GM23338 (cell line): ENCODE measurements at regions not wholly inside any gene's neighbourhood (a gene's known extent, or its start where the extent isn't known, plus 50 kb on each side); places are given as distances from the start of the nearest gene placed in this dataset.

Experiments
- ATAC-seq: fragments of 200-7000 bp; cut with Tn5 transposase; 3 replicates; pipeline ENCODE4 v1.9.1; 2020
- DNase-seq: peaks from one replicate; pipeline ENCODE4 v3.0.0-alpha.2; 2015; ENCODE audit warnings: low spot score
- H2AFZ ChIP-seq: fragments of 200-600 bp; sonication (generic); 2 replicates; pipeline ENCODE4 v1.8.0; 2016; ENCODE audit warnings: antibody characterized with exemption, mild to moderate bottlenecking, moderate library complexity
- H3F3A ChIP-seq: fragments of 200-600 bp; sonication (generic); replicated peaks from 2 replicates; pipeline ENCODE4 v1.8.0; 2017; ENCODE audit warnings: antibody characterized with exemption, mixed run types, low read depth
- H3K27ac ChIP-seq: fragments of 200-600 bp; sonication (generic); 2 replicates; pipeline ENCODE4 v1.6.1; 2016; ENCODE audit warnings: low read depth
- H3K27me3 ChIP-seq: fragments of 200-600 bp; sonication (generic); 2 replicates; pipeline ENCODE4 v1.8.0; 2016; ENCODE audit warnings: mild to moderate bottlenecking, mixed run types, moderate library complexity; ENCODE audit not compliant: insufficient read depth
- H3K36me3 ChIP-seq: fragments of 200-600 bp; sonication (generic); 2 replicates; pipeline ENCODE4 v1.8.0; 2016; ENCODE audit warnings: mild to moderate bottlenecking; ENCODE audit not compliant: insufficient read depth
- H3K4me1 ChIP-seq: fragments of 200-600 bp; sonication (generic); 2 replicates; pipeline ENCODE4 v1.8.0; 2016; ENCODE audit warnings: mild to moderate bottlenecking, moderate library complexity; ENCODE audit not compliant: insufficient read depth
- H3K4me2 ChIP-seq: fragments of 200-600 bp; sonication (generic); 2 replicates; pipeline ENCODE4 v1.7.1; 2017; ENCODE audit warnings: mixed run types
- H3K4me3 ChIP-seq: fragments of 200-600 bp; sonication (generic); 2 replicates; pipeline ENCODE4 v1.6.1; 2016; ENCODE audit warnings: mixed run types
- H3K79me2 ChIP-seq: fragments of 200-600 bp; sonication (generic); replicated peaks from 2 replicates; pipeline ENCODE4 v1.8.0; 2017; ENCODE audit warnings: mild to moderate bottlenecking; ENCODE audit not compliant: insufficient read depth
- H3K9me2 ChIP-seq: fragments of 200-600 bp; sonication (generic); 2 replicates; pipeline ENCODE4 v1.8.0; 2017; ENCODE audit not compliant: insufficient read depth
- H4K20me1 ChIP-seq: fragments of 200-600 bp; sonication (generic); replicated peaks from 2 replicates; pipeline ENCODE4 v1.8.0; 2017; ENCODE audit warnings: mild to moderate bottlenecking; ENCODE audit not compliant: insufficient read depth
- H3K27ac Mint-ChIP-seq: 2 replicates; pipeline ENCODE4 v1.8.0; 2020; ENCODE audit warnings: inconsistent platforms, mild to moderate bottlenecking, moderate library complexity, mixed read lengths
- H3K27me3 Mint-ChIP-seq: 3 replicates; pipeline ENCODE4 v1.8.0; 2022; ENCODE audit warnings: low read depth, mild to moderate bottlenecking, moderate library complexity, mixed read lengths, inconsistent platforms; ENCODE audit not compliant: insufficient read depth, poor library complexity
- H3K36me3 Mint-ChIP-seq: 3 replicates; pipeline ENCODE4 v1.8.0; 2021; ENCODE audit warnings: low read depth, mild to moderate bottlenecking, inconsistent platforms, moderate library complexity, mixed read lengths
- H3K4me1 Mint-ChIP-seq: 3 replicates; pipeline ENCODE4 v1.8.0; 2020; ENCODE audit warnings: mild to moderate bottlenecking, inconsistent platforms, mixed read lengths
- H3K4me3 Mint-ChIP-seq: 3 replicates; pipeline ENCODE4 v1.8.0; 2021; ENCODE audit warnings: moderate library complexity, mild to moderate bottlenecking, inconsistent platforms, mixed read lengths
- H3K9me3 Mint-ChIP-seq: 3 replicates; pipeline ENCODE4 v1.8.0; 2020; ENCODE audit warnings: moderate library complexity, mild to moderate bottlenecking, inconsistent platforms, mixed read lengths
- CREB1 ChIP-seq: fragments of 250-450 bp; sonication (Bioruptor Pico); IDR thresholded peaks from 2 replicates; pipeline ENCODE4 v1.5.0; 2020; ENCODE audit warnings: low read depth, mild to moderate bottlenecking, moderate library complexity
- ETS1 ChIP-seq: IDR thresholded peaks from 2 replicates; pipeline ENCODE4 v1.6.1; 2016; ENCODE audit warnings: antibody characterized with exemption
- EZH2 ChIP-seq: fragments of 200-600 bp; sonication (generic); IDR thresholded peaks from one replicate; pipeline ENCODE4 v1.8.0; 2017; ENCODE audit warnings: antibody characterized with exemption, mild to moderate bottlenecking, low read depth; ENCODE audit not compliant: unreplicated experiment
- JUNB ChIP-seq: IDR thresholded peaks from one replicate; pipeline ENCODE4 v1.6.1; 2016; ENCODE audit warnings: antibody characterized with exemption; ENCODE audit not compliant: unreplicated experiment
- NANOG ChIP-seq: IDR thresholded peaks from 2 replicates; pipeline ENCODE4 v1.6.1; 2016; ENCODE audit warnings: antibody characterized with exemption, borderline replicate concordance
- STAT1 ChIP-seq: IDR thresholded peaks from one replicate; pipeline ENCODE4 v1.6.1; 2016; ENCODE audit warnings: antibody characterized with exemption; ENCODE audit not compliant: unreplicated experiment
- ZNF331 ChIP-seq: fragments of 250-450 bp; sonication (Bioruptor Pico); IDR thresholded peaks from 2 replicates; pipeline ENCODE4 v1.5.0; 2020; ENCODE audit warnings: low read depth, mild to moderate bottlenecking, moderate library complexity
- ZNF462 ChIP-seq: fragments of 250-450 bp; sonication (Bioruptor Pico); IDR thresholded peaks from 2 replicates; pipeline ENCODE4 v1.5.0; 2020; ENCODE audit warnings: mild to moderate bottlenecking, moderate library complexity

- no peak overlapping the region for H3K4me3 Mint-ChIP-seq
- H3K79me2 ChIP-seq: no peaks in the 10 kb centered on the region
- no peaks in the 10 kb centered on the region for H3K36me3 Mint-ChIP-seq
- H4K20me1 ChIP-seq: no peaks in the 10 kb centered on the region
- H3K27me3 ChIP-seq: no peaks in the 10 kb centered on the region
- no peaks in the 10 kb centered on the region for H3K9me3 Mint-ChIP-seq
- H3K4me2 ChIP-seq: no peak overlapping the region
- H3K9me2 ChIP-seq: no peaks in the 10 kb centered on the region
- no peaks in the 10 kb centered on the region for H3F3A ChIP-seq
- ATAC-seq: no peak
- peak overlapping the region; percentile 82 for H2AFZ ChIP-seq
- TF ChIP-seq ZNF331 (CRISPR knock-in tag) (no peak), JUNB (no peak), STAT1 (no peak), ZNF462 (CRISPR knock-in tag) (no peak), CREB1 (CRISPR knock-in tag) (no peak), EZH2 (no peak)
- no peak for DNase-seq
- peaks cover 13% of the 10 kb centered on the region; the same call in 2 of the 3 replicates for H3K4me1 Mint-ChIP-seq
- H3K27ac Mint-ChIP-seq: peak overlapping the region; percentile 67; the same call in 1 of the 2 replicates
- H3K27ac ChIP-seq: no peak overlapping the region
- H3K4me3 ChIP-seq: no peak overlapping the region
- peaks cover 7% of the 10 kb centered on the region; the same call in 1 of the 2 replicates for H3K4me1 ChIP-seq
- H3K36me3 ChIP-seq: no peaks in the 10 kb centered on the region
- H3K27me3 Mint-ChIP-seq: no peaks in the 10 kb centered on the region
Measured at GRCh38 chr2:76280686-76281085, 570.0 kb upstream of the GCFC2 start.

- ATAC-seq (no peak), DNase-seq (no peak)
- Histone ChIP-seq H3K9me2 (no peaks in the 10 kb centered on the region), H3K4me3 (no peak overlapping the region), H4K20me1 (no peaks in the 10 kb centered on the region), H3K79me2 (no peaks in the 10 kb centered on the region), H3K4me2 (no peak overlapping the region), H3F3A (no peaks in the 10 kb centered on the region), H3K27me3 (no peaks in the 10 kb centered on the region), H3K36me3 (no peaks in the 10 kb centered on the region), H3K27ac (no peak overlapping the region), H3K4me1 (peaks cover 7% of the 10 kb centered on the region; the same call in 1 of the 2 replicates), H2AFZ (peak overlapping the region; percentile 2; the same call in 1 of the 2 replicates)
- Mint-ChIP-seq H3K27ac (no peak overlapping the region), H3K9me3 (no peaks in the 10 kb centered on the region), H3K4me3 (no peak overlapping the region), H3K27me3 (no peaks in the 10 kb centered on the region), H3K36me3 (no peaks in the 10 kb centered on the region), H3K4me1 (peaks cover 13% of the 10 kb centered on the region; the same call in 2 of the 3 replicates)
- TF ChIP-seq ETS1 (no peak), JUNB (no peak), NANOG (no peak), EZH2 (no peak)
Measured at GRCh38 chr2:76279142-76279541, 568.4 kb upstream of the GCFC2 start.
